H54 (cell line): ENCODE measurements at regions not wholly inside any gene's neighbourhood (a gene's known extent, or its start where the extent isn't known, plus 50 kb on each side); places are given as distances from the start of the nearest gene placed in this dataset.

Experiments used
- DNase-seq: peaks from one replicate; pipeline ENCODE4 v3.0.0; 2011; ENCODE audit warnings: low spot score, mixed read lengths; ENCODE audit not compliant: insufficient read length
- FAIRE-seq: peaks from 3 replicates; lab custom pipeline; 2011; peaks lifted over from hg19 to GRCh38; lab: Jason Lieb, UNC
- POLR2A ChIP-seq: IDR thresholded peaks from 2 replicates; pipeline ENCODE4 v1.6.1; 2011; ENCODE audit warnings: low read depth, mild to moderate bottlenecking, low read length

DNA sequence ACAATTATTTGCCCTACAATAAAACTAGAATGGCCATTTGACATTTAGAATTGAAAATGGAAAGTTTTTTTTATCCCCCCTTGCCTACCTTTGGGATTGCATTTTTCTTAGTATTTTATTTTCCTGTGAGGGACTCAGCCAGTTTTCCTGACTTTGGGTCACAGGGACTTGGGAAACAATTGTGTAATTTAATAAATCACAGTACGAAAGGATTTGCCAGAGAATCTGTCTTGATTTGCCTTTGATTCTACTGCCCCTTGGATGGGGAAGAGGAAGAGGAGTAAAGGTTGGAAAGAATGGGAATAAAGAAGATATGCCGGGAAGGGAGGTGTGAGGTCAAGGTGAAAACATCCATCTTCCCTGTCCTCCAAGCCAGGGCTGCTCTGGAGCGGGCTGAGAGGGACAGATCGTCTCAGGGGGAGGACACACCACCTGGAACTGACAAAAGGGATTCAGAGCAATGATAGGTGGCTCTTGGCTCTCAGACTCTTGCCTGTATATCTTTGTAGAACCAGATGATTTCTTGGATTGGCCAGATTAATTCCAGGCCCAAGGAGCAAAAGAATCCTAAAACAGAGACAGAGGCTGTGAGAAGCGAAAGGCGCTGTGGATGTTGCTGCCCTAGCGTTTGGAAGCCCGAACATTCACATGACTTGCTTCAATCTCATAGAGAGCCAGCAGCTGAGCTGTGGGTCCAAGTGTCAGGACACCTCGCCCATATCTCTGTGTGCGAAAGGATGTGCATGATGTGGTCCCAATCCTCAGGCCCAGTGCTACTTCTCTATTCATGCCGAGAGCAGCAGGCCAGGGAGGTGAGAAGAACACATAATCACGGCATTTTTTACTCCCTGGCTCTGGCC lies 50.3 kb upstream of the ZEB1 start:
- TF ChIP-seq POLR2A, result no peak
- FAIRE-seq, result no peak
- DNase-seq, result no peak
